ENCODE measurements at regions not wholly inside any gene's neighbourhood (a gene's known extent, or its start where the extent isn't known, plus 50 kb on each side); places are given as distances from the start of the nearest gene placed in this dataset.
"Not testable (repeated sequence)": the region's sequence is repeated elsewhere in the genome, so short reads cannot be mapped to it uniquely, and the experiment has no call there.

GRCh38 chrX:95791876-95792275 is 892.8 kb upstream of the DIAPH2 start:
- no peak for DNase-seq (ENCODE audit: low spot score)

- no peak for DNase-seq (ENCODE audit: low spot score)
These were observed 887.3 kb upstream of the DIAPH2 start for GRCh38 chrX:95797344-95797743.

- no peak for DNase-seq (ENCODE audit: low spot score)
These were observed 860.8 kb upstream of the DIAPH2 start for GRCh38 chrX:95823796-95824195.

- DNase-seq (ENCODE audit: low spot score) = no peak
These were observed 849.4 kb upstream of the DIAPH2 start for GRCh38 chrX:95835223-95835622.

GRCh38 chrX:95836517-95836916 is 848.1 kb upstream of the DIAPH2 start:
- no peak for DNase-seq (ENCODE audit: low spot score)

GRCh38 chrX:95841863-95842262 is 842.8 kb upstream of the DIAPH2 start:
- no peak for DNase-seq (ENCODE audit: low spot score)

GRCh38 chrX:95860127-95860526 is 824.5 kb upstream of the DIAPH2 start:
- no peak for DNase-seq (ENCODE audit: low spot score)

- DNase-seq (ENCODE audit: low spot score) = no peak
These were observed 809.0 kb upstream of the DIAPH2 start for GRCh38 chrX:95875661-95876060.

- DNase-seq (ENCODE audit: low spot score) = no peak
These were observed 805.8 kb upstream of the DIAPH2 start for GRCh38 chrX:95878874-95879273.

- DNase-seq (ENCODE audit: low spot score) = no peak
These were observed 800.5 kb upstream of the DIAPH2 start for GRCh38 chrX:95884186-95884585.

- no peak for DNase-seq (ENCODE audit: low spot score)
These were observed 799.6 kb upstream of the DIAPH2 start for GRCh38 chrX:95885074-95885473.

GRCh38 chrX:95889279-95889678 is 795.4 kb upstream of the DIAPH2 start:
- DNase-seq (ENCODE audit: low spot score) = no peak

GRCh38 chrX:95893636-95894035 is 791.0 kb upstream of the DIAPH2 start:
- DNase-seq (ENCODE audit: low spot score) = no peak

GRCh38 chrX:95903490-95903889 is 781.2 kb upstream of the DIAPH2 start:
- no peak for DNase-seq (ENCODE audit: low spot score)

- no peak for DNase-seq (ENCODE audit: low spot score)
These were observed 780.7 kb upstream of the DIAPH2 start for GRCh38 chrX:95903975-95904374.

- no peak for DNase-seq (ENCODE audit: low spot score)
These were observed 777.6 kb upstream of the DIAPH2 start for GRCh38 chrX:95907081-95907480.

GRCh38 chrX:95911062-95911461 is 773.6 kb upstream of the DIAPH2 start:
- DNase-seq (ENCODE audit: low spot score) = no peak

GRCh38 chrX:95919605-95920004 is 765.0 kb upstream of the DIAPH2 start:
- no peak for DNase-seq (ENCODE audit: low spot score)

GRCh38 chrX:95945528-95945927 is 739.1 kb upstream of the DIAPH2 start:
- DNase-seq (ENCODE audit: low spot score) = no peak

- DNase-seq (ENCODE audit: low spot score) = no peak
These were observed 735.1 kb upstream of the DIAPH2 start for GRCh38 chrX:95949588-95949987.

GRCh38 chrX:95950679-95951078 is 734.0 kb upstream of the DIAPH2 start:
- no peak for DNase-seq (ENCODE audit: low spot score)

- DNase-seq (ENCODE audit: low spot score) = no peak
These were observed 731.1 kb upstream of the DIAPH2 start for GRCh38 chrX:95953564-95953963.

- DNase-seq (ENCODE audit: low spot score) = no peak
These were observed 727.9 kb upstream of the DIAPH2 start for GRCh38 chrX:95956745-95957144.

- not testable (repeated sequence) for DNase-seq (ENCODE audit: low spot score)
These were observed 711.1 kb upstream of the DIAPH2 start for GRCh38 chrX:95973456-95974095.

GRCh38 chrX:95974096-95974470 is 710.6 kb upstream of the DIAPH2 start:
- DNase-seq (ENCODE audit: low spot score) = no peak
